C1 segment of cervical spinal cord (tissue), 14 donors: ENCODE measurements at regions not wholly inside any gene's neighbourhood (a gene's known extent, or its start where the extent isn't known, plus 50 kb on each side); places are given as distances from the start of the nearest gene placed in this dataset.
"Not testable (repeated sequence)": the region's sequence is repeated elsewhere in the genome, so short reads cannot be mapped to it uniquely, and the experiment has no call there.

ENCODE experiments used
- DNase-seq, 14 donors: peaks; one replicate each; lab custom pipeline; 2025; lab: John Stamatoyannopoulos, UW

DNA sequence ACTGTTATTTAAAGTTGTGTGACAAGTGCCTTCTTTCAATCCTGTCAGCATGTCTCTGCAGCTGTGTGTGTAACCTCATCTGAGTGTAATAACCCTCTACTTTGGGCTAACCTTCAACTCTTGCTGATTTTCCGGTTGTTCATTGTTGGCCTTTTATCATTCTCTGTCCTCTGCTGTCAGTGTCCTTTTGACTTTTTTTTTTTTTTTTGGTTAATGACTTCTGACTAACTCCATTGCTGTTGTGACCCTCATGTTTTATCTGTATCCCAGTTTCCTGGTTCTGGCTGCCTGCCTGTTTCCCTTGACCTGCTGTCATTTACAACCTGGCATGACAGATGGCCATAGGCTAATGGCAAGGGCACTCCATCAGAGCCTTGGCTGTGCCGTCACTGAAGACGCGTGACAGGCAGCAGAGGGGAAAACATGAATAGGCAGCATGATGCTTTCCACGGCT is 145.7 kb upstream of the MAN1A1 start:
- peak in 2 of 14 donors; percentile 18 to 64 for DNase-seq

DNA sequence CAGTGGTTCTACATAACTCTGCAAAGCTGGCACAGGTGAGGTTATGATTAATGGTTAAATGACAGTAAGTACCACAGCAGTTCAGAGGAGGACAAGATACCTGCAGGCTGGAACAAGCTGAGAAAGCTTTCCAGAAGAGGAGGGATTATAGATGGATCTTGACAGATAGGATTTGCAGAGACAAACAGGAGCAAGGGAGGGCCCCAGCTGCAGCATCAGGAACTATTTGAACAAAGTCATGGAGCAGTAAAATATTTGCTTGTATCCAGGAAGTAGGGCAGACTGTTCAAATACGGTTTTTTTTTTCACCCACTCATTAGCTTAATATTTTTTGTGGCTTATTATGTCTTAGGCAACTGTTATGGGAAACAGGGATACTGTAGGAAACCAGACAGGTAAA is 144.4 kb upstream of the MAN1A1 start:
- no peak for DNase-seq

DNA sequence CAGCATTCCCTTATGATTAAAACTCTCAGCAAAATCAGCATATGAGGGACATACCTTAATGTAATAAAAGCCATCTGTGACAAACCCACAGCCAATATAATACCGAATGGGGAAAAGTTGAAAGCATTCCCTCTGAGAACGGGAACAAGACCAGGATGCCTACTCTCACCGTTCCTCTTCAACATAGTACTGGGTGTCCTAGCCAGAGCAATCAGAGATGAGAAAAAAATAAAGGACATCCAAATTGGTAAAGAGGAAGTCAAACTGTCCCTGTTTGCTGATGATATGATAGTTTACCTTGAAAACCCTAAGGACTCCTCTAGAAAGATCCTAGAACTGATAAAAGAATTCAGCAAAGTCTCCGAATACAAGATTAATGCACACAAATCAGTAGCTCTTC is 141.6 kb upstream of the MAN1A1 start:
- not testable (repeated sequence) for DNase-seq

DNA sequence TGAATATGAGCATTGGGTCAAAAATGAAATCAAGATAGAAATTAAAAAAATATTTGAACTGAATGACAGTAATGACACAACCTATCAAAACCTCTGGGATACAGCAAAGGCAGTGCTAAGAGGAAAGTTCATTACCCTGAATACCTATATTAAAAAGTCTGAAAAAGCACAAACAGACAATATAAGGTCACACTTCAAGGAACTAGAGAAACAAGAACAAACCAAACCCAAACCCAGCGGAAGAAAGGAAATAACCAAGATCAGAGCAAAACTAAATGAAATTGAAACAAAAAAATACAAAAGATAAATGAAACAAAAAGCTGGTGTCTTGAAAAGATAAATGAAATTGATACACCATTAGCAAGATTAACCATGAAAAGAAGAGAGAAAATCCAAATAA is 140.5 kb upstream of the MAN1A1 start:
- not testable (repeated sequence) for DNase-seq

DNA sequence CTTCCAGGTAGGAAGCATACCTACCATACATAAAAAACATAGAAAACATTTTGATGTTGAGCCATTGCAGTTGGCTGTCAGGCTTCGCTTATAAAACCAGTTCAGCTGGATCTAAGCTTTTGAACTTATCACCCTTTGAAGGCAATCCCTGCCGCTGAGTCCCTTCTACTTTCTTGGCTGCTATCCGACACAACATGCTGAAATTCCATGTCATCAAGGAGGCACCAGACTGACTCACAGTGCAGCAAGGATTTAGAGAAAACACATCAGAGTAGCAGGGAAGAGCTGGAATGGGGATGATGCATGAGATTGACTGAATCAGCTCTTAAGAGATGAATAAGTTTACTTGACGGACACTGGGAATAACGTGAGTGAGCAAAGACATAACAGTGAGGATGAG is 135.0 kb upstream of the MAN1A1 start:
- DNase-seq, result no peak

DNA sequence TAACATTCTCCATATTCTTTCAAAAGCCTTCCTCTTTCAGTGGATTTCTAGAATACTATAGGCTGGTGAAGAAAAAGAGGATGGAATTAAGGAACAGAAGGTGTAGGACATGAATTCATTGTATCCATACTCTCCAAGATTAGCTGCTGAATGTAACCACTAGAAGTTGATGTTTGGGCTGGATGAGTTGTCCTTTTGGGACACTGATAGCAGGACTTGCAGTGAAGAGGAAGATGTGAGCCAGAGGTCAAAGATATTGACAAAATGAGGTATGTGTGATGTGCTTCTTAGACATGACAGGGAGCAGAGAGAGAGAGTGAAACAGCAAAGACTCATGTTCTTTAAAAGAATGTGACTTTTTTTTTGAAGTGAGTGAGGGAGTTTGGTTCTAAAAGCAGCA is 134.3 kb upstream of the MAN1A1 start:
- DNase-seq, result no peak

DNA sequence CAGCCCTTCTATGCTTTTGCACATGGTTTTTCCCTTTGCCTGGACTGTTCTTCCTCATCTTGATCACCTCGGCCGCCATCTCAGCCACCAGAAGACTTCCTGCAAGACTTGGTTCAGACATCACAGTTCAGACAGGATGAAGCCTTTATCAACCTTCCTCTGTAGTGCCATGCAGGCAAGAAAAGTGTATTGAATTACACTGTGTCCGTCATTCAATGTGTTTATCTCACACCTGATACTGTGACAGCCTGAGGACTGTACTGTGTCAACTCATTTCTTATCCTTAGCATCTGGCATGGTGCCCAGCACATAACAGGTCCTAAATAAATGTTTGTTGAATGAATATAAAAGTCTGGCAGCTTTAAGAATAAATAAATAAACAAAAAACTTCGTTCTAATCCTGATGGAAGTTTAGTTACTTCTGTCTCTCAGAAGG is 133.3 kb upstream of the MAN1A1 start:
- no peak for DNase-seq

DNA sequence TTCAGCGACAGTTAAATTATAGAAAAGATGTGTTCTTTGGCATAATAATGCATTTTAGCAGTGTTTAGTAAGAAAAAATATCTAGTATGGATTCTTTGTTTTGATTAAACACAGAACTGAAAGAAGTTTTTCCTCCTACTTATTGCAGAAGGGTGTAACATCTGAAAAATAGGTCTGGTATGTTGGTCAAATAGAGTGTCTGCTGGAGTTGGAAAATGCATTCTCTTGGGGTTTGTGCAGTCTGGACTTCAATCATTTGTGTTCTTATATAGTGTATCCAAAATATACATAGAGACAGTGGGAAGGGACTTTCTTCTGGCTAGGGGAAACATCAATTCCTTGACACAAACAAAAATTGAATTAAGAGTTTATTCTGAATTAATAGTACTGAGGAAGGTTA is 132.4 kb upstream of the MAN1A1 start:
- no peak for DNase-seq

DNA sequence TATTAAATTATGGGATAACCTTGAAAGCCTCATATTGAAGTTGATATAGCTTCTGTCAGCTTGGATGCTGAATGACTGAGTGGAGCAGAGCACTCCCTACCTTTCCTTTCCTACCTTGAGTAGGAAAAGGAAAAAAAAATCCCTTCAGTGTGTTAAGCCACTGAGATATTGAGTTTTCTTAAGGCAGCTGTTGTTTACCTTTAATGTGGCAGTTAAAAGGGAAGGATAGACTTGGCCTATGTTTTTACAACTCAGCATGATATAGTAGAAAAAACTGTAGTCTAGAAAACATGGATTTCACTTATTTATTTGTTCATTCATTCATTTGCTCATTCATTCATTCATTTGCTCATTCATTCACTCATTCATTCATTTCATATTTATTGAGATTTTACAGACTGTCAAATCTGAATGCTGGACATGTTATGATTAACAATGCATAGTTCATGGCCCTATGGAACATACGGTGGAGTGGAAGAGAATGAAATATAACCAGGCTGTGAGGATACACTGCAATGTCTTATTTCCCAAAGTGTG is 131.5 kb upstream of the MAN1A1 start:
- no peak for DNase-seq

DNA sequence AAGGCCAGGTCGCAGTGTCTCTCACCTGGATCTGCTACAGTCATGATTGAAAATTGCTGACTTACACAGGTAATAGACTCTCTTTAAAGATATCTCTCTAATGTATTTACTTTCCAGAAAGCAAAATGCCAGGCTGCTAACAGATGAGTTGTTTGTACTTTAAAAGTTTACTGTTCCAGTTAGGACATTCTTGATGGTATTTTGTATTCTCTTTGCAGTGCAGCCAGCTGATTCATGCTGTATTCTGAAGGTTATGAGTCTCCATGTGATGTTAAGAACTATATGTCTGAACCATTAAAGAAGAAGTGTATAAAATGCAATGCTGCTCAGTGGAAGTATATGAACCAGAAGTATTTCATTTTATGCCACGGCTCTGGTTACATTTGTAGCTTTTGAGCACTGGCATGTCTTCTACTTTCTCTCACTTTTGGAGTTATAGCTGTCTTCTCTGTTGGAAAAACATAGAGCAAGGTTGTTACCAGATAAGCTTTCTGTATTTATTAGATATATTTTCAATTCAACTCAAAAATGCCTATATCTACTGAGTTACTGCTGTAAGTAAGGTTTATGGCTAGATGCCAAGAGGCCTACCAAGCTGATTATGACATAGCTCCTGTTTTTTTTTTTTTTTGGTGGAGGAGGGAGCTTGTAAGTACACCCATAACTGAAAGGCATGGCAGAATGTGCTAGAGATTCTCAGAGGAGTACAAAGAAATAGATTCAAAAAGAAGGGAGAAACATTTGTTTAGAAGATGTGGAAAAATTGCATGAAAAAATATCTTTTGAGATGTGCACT is 130.5 kb upstream of the MAN1A1 start:
- DNase-seq, result no peak

DNA sequence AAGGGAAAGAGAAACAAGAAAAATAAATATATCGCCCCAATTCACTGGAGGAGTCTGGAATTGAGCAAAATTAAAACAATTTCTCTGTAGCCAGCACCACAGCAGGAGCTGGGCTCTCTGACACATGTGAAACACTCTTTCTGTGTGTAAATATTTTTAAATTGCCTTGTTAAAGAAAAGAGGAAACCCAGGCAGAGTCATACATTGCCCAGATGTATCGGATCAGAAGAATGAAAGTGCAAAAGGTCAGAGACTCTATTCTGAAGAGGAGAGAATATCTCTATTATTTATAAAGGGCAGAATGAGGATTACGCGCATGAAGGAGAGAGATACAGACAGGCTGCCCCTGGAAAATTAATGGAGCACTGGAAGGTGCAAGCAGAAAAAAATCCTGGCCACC is 127.0 kb upstream of the MAN1A1 start:
- DNase-seq, result no peak

DNA sequence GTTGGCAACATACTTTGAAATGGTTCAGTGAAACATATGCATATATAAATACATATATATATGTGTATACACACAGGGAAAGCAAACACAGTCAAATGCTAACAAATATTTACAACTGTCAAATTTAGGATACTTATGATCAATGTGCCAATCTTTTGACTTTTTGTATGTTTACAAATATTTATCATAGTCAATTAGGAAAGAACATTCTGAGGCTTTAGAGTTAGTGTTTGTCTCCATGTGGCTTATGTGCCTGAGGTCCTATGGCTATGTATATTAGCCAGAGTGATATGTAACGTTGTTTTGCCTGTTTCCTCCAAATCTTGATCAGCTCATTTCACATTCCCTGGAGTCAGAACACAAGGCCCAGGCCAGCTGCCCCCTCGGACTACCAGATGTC is 126.5 kb upstream of the MAN1A1 start:
- no peak for DNase-seq

DNA sequence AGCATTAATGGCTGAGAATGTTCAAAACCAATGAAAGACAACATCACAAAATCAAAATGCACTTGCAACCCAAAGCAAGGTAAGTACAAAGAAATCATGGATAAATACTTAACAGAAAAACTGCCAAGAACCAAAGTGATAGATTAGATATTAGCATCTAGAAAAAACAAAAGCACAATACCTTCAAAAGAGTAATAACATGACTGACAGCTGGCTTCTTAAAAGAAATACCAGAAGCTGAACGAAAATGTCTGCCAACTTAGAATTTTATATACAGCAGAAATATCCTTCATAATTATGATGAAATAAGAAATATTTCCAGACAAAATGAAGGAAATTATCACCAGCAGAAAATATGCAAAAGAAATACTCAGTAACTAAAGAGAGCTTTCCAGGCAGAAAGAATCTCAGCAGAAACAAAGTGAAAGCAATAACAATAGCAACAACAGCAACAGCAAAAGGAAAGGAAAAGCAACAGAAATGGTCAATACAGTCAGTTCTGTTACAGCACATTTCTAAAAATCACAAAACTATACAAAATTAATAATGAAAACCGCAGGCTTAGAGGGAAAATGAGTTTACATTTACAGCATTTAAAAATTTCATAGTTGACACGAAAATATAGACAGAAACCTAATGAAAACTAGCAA is 121.5 kb upstream of the MAN1A1 start:
- no peak for DNase-seq

DNA sequence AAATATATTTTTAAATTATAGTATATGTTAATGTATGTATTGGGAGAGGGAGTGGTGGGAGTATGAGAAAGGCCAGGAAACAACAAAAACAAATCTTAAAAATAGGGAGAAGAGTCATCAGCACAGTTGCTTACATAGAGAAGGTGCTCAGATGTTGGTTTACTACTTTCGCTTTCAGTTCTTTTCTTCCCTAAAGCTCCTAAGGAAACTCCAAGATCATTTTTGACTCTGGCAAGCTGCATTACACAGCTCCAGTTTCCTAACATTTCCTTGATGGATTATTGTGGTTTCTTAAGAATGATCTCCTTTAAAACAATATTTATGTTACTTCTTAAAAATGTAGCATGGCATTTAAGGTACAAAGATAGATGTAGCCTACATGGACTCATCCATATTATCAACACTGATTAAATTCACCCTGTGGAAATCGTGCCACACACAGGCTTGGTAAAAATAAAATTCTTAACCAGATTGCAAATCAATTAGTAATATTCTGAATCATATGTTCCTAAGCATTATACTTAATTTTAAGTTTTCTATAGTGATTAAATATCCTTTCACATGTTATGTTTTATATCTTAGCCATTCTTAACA is 118.0 kb upstream of the MAN1A1 start:
- DNase-seq, result no peak

DNA sequence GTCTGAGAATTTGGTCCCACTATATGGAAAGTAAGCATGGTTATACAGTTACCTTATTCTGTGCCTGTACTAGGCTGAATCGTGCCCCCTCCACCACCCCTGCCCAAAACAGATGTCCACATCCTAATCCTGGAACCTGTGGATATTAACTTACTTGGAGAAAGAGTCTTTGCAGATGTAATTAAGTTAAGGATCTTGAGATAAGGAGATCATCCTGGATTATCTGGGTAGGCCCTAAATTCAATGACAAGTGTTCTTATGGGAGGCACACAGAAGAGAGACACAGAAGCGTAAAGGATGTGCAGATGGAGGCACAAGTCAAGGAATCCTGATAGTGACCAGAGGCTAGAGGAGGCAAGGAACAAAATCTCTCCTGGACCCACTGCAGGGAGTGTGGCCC is 116.7 kb upstream of the MAN1A1 start:
- DNase-seq, result no peak

DNA sequence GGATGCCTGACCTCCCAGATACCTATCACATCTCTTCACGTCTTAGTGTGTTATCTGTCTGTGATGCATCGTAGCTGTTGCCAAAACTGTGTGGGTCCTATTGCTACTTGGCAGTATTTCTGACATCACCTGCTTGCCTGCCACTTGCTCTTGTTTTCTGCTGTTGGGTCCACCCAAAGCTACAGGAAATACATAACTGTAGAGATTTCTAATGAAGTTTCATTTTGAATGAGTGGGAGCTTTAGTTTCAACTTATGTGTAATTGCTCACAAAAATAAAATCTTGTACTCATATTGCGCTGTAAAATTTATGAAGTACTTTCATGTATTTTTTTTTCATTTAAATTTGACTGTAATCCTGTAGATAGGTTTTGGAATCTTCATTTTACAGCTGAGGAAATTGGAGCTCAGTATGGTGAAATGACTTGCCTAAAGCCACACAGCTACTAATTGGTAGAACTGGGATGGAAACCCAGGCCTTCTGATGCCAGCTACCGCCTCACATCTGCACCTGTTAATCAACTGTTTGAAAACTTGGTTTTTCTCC is 113.6 kb upstream of the MAN1A1 start:
- no peak for DNase-seq

DNA sequence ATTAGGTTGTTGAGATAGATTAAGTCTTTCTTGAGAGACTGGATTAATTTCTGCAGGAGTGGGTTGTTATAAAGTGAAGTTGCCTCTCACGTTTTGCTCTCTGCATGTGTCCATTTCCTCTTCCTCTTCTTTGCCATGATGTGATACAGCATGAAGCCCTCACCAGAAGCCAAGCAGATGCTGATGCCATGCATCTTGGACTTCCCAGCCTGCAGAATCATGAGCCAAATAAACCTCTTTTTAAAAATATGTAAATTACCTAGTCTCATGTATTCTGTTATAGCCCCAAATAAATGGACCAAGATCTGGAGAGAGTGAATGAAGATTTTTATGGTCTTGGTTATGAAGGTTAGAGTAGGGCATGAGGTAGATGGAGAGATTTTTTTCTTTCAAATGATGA is 111.6 kb upstream of the MAN1A1 start:
- DNase-seq, result no peak

DNA sequence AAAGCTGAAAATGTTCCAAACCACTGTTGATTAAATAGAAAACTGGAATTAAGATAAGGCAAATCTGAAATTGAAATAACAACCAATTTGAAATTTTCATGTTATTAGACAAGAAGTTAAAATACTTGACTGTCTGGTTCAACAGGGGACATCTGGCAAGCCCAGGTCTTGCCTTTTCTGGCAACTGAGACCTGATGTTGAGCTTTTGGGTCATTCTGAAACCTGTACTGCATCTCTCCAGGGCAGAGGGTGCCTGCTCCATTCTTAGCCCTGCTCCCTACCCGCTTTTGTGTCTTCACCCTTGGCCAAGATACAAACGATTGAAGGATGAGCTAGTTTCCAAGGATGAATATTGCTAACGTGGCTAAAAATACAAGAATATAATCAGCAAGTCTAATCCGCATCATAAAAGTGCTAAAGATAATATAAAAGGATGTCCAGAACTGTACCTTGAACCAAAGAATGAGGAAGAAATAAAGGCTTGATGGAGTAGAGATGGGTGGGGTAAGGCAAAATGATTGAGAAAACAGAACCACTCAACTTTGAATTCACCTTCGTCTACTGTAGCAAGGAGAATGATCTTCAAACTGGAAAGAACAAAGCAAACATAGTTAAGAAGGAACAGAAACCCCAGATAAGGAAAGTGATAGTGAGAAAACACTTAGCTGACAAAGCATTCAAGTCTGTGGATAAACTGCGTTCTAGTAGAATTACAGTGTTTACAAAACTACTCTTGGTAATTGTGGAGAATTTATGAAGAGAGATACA is 109.8 kb upstream of the MAN1A1 start:
- DNase-seq, result no peak

DNA sequence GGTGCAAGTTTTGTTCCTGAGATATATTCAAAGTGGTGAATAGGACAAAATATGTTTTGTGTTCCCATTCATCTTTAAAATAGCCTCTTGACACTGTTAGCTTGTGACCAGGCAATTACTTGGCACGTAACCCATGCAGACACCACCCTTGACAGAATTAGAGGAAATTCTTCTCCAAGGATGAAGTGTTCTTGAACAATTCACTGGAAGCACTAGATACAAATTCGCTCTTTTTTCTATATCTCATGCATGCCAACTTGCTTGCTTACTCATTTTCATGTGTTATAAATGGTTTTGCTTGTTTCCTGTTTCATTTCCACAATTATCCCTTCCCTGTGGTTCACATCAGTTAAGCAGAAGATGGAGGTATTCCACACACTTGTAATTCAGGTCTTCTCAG is 105.2 kb upstream of the MAN1A1 start:
- DNase-seq, result no peak

DNA sequence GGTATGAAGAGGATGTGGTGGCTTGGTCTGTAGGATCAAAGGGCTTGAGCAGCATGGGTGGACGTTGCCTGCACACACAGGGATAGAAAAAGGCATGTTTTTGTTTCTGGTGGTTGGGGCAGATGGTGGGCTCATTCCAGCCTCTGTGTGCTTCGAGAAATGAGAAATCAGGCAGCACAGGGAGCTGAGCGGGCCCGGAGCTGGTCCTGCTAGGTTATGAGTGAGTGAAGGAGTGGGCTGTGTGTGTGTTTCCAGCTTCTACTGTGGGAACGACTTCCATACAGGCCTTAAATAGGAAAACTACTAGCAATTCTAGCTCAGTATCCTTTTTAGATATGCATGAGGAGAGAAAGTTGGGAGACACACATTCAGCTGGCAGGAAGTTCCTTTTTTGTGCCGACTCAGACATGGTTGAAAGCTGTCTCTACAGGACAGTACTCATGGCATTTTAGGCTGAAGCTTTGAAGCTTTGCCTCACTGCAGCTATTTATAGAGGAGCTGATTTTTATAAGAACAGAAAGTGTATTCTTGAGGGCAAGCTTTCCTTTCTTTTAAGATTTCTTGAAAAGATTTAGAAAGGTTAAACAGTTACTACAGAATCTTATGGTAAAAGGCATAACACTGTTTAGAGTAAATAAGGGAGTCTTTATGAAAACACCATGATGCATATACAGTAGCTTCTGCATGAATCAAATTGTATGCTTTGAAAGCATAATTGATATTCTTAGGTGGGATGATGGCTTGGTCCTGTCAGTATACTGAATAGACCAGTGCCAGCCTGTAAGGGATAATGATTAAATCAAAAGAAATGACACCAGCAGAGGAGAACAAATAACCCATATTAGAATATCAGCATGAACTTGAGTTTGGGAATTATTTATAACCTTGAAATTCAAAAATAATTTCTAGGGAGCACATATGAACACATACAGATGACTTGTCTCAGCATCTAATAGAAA is 104.0 kb upstream of the MAN1A1 start:
- DNase-seq, result no peak
